GM19372 (cell line): ENCODE measurements at regions not wholly inside any gene's neighbourhood (a gene's known extent, or its start where the extent isn't known, plus 50 kb on each side); places are given as distances from the start of the nearest gene placed in this dataset.
"Not testable (repeated sequence)": the region's sequence is repeated elsewhere in the genome, so short reads cannot be mapped to it uniquely, and the experiment has no call there.

ENCODE experiments used
- ATAC-seq: cut with Tn5 transposase; IDR thresholded peaks from one replicate; pipeline ENCODE4 v1.9.1; 2021; ENCODE audit warnings: mild to moderate bottlenecking, low read depth, moderate library complexity; ENCODE audit not compliant: unreplicated experiment

- no peak for ATAC-seq
These were observed 196.2 kb upstream of the CFAP20DC start for GRCh38 chr3:59245859-59246501.

- ATAC-seq: no peak
These were observed 195.6 kb upstream of the CFAP20DC start for GRCh38 chr3:59245300-59245858.

GRCh38 chr3:59244343-59244742, 194.5 kb upstream of the CFAP20DC start:
- ATAC-seq: no peak

DNA sequence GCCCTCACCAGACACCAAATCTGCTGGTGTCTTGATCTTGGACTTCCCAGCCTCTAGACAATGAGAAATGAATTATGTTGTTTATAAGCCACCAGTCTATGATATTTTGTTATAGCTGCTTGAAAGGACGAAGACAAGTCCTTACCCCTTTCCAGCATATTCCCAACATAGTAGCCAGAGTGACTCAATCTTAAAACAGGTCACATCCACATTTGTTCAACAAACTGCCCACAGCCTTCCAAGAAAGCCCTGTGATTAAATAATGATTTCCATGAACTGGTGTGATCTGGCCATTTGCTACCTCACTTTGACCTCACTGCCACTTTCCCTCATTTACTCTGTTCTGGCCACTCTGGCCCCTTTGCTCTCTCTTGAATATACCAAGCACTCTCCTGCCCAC, 193.7 kb upstream of the CFAP20DC start:
- no peak for ATAC-seq

- no peak for ATAC-seq
These were observed 190.9 kb upstream of the CFAP20DC start for GRCh38 chr3:59240666-59241255.

DNA sequence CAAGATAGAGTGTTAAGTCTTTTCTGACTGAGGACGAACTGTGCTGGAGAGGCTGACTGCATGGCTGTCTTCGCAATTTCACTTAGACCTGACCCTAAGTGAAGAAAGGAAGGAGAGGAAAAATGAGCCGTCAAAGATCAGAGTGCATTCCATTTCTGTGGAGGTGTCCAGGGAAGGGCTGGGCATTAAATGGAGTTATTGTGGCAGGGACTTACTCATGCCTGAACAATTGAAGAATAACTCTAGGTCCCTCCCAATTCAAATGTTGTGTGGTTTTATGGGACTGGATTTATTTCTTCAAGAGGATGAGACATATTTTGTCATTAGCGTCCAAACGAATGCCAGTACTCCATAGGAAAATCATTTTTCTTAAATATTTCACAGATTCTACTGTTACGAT, 187.3 kb upstream of the CFAP20DC start:
- ATAC-seq: no peak

DNA sequence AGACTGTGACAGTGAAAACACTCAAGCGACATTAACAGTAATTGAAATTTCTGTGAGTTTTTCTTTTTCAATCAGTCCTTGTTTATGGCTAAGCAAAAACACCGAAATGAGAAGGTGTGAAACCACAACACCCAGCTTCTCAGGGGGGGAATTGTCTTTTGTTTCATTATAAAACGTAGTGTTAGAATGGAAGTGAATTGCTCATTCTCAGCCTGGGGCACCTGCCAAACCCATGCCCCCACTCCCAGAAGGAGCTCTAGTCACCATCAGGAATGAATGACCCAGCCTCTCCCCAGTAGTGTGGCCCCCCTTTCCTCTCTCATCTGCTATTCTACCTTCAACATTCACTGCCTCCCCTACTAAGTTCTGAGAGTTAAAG, 185.8 kb upstream of the CFAP20DC start:
- ATAC-seq: peak; percentile 88

- ATAC-seq: peak; percentile 12
These were observed 185.2 kb upstream of the CFAP20DC start for GRCh38 chr3:59234884-59235633.

GRCh38 chr3:59230379-59230778, 180.6 kb upstream of the CFAP20DC start:
- not testable (repeated sequence) for ATAC-seq

- no peak for ATAC-seq
These were observed 164.0 kb upstream of the CFAP20DC start for GRCh38 chr3:59213860-59214259.

GRCh38 chr3:59212128-59212779, 162.4 kb upstream of the CFAP20DC start:
- ATAC-seq: peak; percentile 91

- no peak for ATAC-seq
These were observed 160.4 kb upstream of the CFAP20DC start for GRCh38 chr3:59210260-59210659.

GRCh38 chr3:59192473-59192872, 142.6 kb upstream of the CFAP20DC start:
- no peak for ATAC-seq

GRCh38 chr3:59191651-59192050, 141.8 kb upstream of the CFAP20DC start:
- ATAC-seq: no peak

GRCh38 chr3:59189939-59190338, 140.1 kb upstream of the CFAP20DC start:
- no peak for ATAC-seq

DNA sequence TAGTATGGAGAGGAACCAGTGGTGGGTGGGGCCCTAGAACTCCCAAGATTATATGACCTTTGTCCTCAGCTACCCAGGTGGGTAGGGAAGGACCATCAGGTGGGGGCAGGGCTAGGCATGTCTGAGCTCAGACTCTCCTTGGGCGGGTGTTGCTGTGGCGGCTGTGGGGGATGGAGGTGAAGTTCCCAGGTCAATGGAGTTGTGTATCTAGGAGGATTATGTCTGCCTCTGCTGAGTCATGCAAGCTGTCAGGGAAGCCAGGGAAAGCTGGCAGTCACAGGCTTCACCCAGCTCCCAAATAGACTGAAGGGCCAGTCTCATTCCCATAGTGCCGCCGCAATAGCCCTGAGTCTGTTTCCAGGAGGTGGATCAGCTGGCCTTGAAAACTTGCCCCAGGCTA, 139.7 kb upstream of the CFAP20DC start:
- no peak for ATAC-seq

GRCh38 chr3:59186725-59187124, 136.9 kb upstream of the CFAP20DC start:
- ATAC-seq: no peak

GRCh38 chr3:59185591-59186369, 136.0 kb upstream of the CFAP20DC start:
- no peak for ATAC-seq

DNA sequence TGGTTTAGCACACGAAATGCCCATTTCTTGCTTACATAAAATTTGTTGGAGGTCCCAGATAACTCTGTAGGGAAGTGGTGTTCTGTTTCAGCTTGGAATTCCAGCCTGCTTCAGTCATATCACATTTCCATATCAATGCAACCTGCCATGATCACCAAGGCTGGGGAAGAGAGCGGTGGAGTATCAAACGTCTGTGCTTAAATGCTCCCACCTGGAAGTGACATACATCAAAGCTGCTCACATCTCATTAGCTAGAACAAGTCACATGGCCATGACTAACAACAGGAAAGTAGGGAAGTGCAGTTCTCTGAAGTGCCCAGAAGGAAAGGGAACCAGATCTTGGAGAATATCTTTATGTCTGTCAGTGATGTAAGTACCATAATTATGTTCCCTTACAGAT, 130.2 kb upstream of the CFAP20DC start:
- ATAC-seq: no peak

DNA sequence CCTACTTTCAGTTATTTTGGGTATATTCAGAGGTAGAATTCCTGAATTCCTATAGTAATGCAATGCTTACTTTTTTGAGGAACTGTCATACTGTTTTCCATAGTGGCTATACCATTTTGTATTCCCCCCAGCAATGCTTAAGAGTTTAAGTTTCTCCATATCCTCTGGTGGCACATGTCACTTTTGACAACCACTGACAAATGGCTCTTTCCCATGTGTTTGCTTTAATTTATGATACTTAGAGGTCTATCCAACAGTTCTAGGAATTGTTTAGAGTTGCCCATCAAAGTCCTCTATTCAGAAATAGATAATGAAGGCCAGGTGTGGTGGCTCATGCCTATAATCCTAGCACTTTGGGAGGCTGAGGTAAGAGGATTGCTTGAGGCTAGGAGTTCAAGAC, 128.9 kb upstream of the CFAP20DC start:
- ATAC-seq: no peak
